ENCODE measurements at regions not wholly inside any gene's neighbourhood (a gene's known extent, or its start where the extent isn't known, plus 50 kb on each side); places are given as distances from the start of the nearest gene placed in this dataset.
"Not testable (repeated sequence)": the region's sequence is repeated elsewhere in the genome, so short reads cannot be mapped to it uniquely, and the experiment has no call there.

DNA sequence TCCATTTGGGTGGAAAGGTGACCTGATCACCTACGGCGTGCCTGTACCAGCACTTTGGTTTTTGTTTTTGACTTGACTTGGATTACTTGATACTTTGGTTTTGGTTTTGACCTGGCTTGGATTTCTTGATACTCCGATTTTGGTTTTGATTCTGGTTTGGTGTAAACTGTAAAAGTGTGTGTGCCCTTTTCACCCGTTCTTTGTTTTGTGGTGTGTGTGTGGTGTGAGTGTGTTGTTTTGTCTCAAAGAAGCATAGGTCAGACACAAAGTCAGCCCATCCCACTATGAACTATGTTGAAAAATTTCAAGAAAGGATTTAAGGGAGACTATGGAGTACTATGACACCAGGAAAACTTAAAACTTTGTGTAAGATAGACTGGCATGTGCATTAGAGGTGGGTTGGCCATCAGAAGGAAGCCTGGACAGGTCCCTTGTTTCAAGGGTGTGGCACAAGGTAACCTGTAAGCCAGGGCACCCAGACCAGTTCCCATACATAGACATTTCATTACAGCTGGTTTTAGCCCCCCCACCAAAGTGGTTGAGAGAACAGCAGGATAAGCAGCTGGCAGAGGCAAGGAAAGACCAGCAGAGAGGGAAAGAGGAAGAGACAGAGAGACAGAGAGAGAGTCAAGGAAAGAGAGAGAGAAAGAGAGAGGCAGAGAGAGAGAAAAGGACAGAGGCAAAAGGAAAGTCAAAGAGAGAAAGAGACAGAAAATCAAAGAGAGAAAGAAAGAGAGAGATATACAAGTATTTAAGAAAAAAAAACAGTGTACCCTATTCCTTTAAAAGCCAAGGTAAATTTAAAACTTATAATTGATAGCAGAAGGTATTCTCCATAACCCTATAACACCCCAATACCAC is 187.9 kb upstream of the NDUFV2 start:
- DNase-seq; H3K4me3 Mint-ChIP-seq (ENCODE audit: unreplicated experiment); BruUV-seq (replicated peaks); intact Hi-C loops (cut with micrococcal nuclease; ENCODE audit: unreplicated experiment); H3K27ac Mint-ChIP-seq (ENCODE audit: unreplicated experiment); H3K9me3 ChIP-seq; H3K27me3 ChIP-seq (replicated peaks; ENCODE audit: control insufficient read depth, insufficient read depth, low read length); H3K4me1 Mint-ChIP-seq (ENCODE audit: low read depth, unreplicated experiment); H3K36me3 Mint-ChIP-seq (ENCODE audit: insufficient read depth, unreplicated experiment); CTCF ChIA-PET; H3K4me3 ChIP-seq (ENCODE audit: low read depth, low read length); H3K36me3 ChIP-seq (ENCODE audit: control insufficient read depth, insufficient read depth, low read length); H3K27me3 Mint-ChIP-seq (ENCODE audit: insufficient read depth, unreplicated experiment): not testable (repeated sequence)
- POLR2A ChIA-PET, result interaction anchor here (0.6 kb wide), 1 partner anchor 222 kb away, joined by 3 read pairs; no protein-coding TSS in a partner anchor
- H3K4me1 ChIP-seq, result peaks cover 18% of the 10 kb centered on the region
- H3K9me3 Mint-ChIP-seq (ENCODE audit: unreplicated experiment), result peaks cover 23% of the 10 kb centered on the region

DNA sequence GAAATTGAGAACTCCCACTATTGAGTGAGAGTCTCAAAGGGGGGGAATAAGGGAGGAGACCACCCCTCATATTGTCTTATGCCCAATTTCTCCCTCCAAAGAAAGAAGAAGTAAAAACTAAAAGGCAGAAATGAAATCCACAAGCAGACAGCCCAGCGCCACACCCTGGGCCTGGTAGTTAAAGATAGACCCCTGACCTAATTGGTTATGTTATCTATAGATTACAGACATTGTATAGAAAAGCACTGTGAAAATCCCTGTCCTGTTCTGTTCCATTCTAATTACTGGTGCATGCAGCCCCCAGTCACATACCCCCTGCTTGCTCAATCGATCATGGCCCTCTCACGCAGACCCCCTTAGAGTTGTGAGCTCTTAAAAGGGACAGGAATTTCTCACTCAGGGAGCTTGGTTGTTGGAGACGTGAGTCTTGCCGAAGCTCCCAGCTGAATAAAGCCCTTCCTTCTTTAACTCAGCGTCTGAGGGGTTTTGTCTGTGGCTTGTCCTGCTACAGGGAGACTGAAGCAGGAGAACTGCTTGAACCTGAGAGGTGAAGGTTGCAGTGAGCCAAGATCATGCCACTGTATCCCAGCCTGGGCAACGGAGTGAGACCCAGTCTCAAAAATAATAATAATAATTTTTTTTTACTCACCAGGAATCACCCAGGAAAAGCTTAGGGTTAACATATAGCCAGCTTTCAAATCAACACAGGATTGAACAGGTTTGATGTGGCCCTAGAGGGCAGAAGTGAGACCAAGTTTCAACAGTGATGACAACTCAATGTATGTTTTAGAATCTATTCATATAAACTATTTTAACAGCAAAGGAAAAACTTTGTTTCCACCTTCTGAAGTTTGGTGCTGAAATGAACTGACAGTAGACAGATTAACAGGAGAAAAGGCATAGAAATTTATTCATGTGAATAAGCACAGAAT is 181.4 kb upstream of the NDUFV2 start:
- H3K4me1 ChIP-seq; H3K4me1 Mint-ChIP-seq (ENCODE audit: low read depth, unreplicated experiment); intact Hi-C loops (cut with micrococcal nuclease; ENCODE audit: unreplicated experiment); H3K9me3 ChIP-seq; BruUV-seq (replicated peaks); H3K36me3 Mint-ChIP-seq (ENCODE audit: insufficient read depth, unreplicated experiment); H3K27ac Mint-ChIP-seq (ENCODE audit: unreplicated experiment); H3K27me3 ChIP-seq (replicated peaks; ENCODE audit: control insufficient read depth, insufficient read depth, low read length); H3K27me3 Mint-ChIP-seq (ENCODE audit: insufficient read depth, unreplicated experiment); H3K4me3 Mint-ChIP-seq (ENCODE audit: unreplicated experiment); DNase-seq; CTCF ChIA-PET; H3K36me3 ChIP-seq (ENCODE audit: control insufficient read depth, insufficient read depth, low read length); H3K4me3 ChIP-seq (ENCODE audit: low read depth, low read length): not testable (repeated sequence)
- POLR2A ChIA-PET, result interaction anchor here (0.6 kb wide), 1 partner anchor 434 kb away, joined by 3 read pairs; no protein-coding TSS in a partner anchor
- peaks cover 18% of the 10 kb centered on the region for H3K9me3 Mint-ChIP-seq (ENCODE audit: unreplicated experiment)

GRCh38 chr18:8926464-8926863 is 176.0 kb upstream of the NDUFV2 start:
- intact Hi-C loops (cut with micrococcal nuclease; ENCODE audit: unreplicated experiment), result no loop called here
- POLR2A ChIA-PET, result no interaction called here
- H3K4me1 ChIP-seq, result peaks cover 2% of the 10 kb centered on the region; the same call in 1 of the 2 replicates
- DNase-seq, result no peak
- no peaks in the 10 kb centered on the region for H3K36me3 ChIP-seq (ENCODE audit: control insufficient read depth, insufficient read depth, low read length)
- CTCF ChIA-PET, result no interaction called here
- no peaks in the 10 kb centered on the region for H3K27me3 Mint-ChIP-seq (ENCODE audit: insufficient read depth, unreplicated experiment)
- peaks cover 6% of the 10 kb centered on the region for H3K4me1 Mint-ChIP-seq (ENCODE audit: low read depth, unreplicated experiment)
- H3K9me3 Mint-ChIP-seq (ENCODE audit: unreplicated experiment), result peaks cover 47% of the 10 kb centered on the region
- no peaks in the 10 kb centered on the region for H3K27me3 ChIP-seq (replicated peaks; ENCODE audit: control insufficient read depth, insufficient read depth, low read length)
- H3K36me3 Mint-ChIP-seq (ENCODE audit: insufficient read depth, unreplicated experiment), result no peaks in the 10 kb centered on the region
- peaks cover 14% of the 10 kb centered on the region for H3K9me3 ChIP-seq
- H3K27ac Mint-ChIP-seq (ENCODE audit: unreplicated experiment), result no peak overlapping the region
- TF ChIP-seq, protein P1, sequence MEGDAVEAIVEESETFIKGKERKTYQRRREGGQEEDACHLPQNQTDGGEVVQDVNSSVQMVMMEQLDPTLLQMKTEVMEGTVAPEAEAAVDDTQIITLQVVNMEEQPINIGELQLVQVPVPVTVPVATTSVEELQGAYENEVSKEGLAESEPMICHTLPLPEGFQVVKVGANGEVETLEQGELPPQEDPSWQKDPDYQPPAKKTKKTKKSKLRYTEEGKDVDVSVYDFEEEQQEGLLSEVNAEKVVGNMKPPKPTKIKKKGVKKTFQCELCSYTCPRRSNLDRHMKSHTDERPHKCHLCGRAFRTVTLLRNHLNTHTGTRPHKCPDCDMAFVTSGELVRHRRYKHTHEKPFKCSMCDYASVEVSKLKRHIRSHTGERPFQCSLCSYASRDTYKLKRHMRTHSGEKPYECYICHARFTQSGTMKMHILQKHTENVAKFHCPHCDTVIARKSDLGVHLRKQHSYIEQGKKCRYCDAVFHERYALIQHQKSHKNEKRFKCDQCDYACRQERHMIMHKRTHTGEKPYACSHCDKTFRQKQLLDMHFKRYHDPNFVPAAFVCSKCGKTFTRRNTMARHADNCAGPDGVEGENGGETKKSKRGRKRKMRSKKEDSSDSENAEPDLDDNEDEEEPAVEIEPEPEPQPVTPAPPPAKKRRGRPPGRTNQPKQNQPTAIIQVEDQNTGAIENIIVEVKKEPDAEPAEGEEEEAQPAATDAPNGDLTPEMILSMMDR (IDR thresholded peaks at IDR 0.05; ENCODE audit: insufficient read depth in 1 of 2, low read depth in 1 of 2, low read length in 1 of 2, severe bottlenecking in 1 of 2, unreplicated experiment in 1 of 2), result no peak
- no peak overlapping the region for H3K4me3 ChIP-seq (ENCODE audit: low read depth, low read length)
- H3K4me3 Mint-ChIP-seq (ENCODE audit: unreplicated experiment), result no peak overlapping the region
- no TSS peak for BruUV-seq (replicated peaks)

- H3K9me3 Mint-ChIP-seq (ENCODE audit: unreplicated experiment), result peaks cover 42% of the 10 kb centered on the region
- intact Hi-C loops (cut with micrococcal nuclease; ENCODE audit: unreplicated experiment), result no loop called here
- H3K36me3 Mint-ChIP-seq (ENCODE audit: insufficient read depth, unreplicated experiment), result no peaks in the 10 kb centered on the region
- no TSS peak for BruUV-seq (replicated peaks)
- H3K4me3 ChIP-seq (ENCODE audit: low read depth, low read length), result no peak overlapping the region
- H3K4me3 Mint-ChIP-seq (ENCODE audit: unreplicated experiment), result no peak overlapping the region
- H3K27me3 Mint-ChIP-seq (ENCODE audit: insufficient read depth, unreplicated experiment), result no peaks in the 10 kb centered on the region
- H3K27me3 ChIP-seq (replicated peaks; ENCODE audit: control insufficient read depth, insufficient read depth, low read length), result no peaks in the 10 kb centered on the region
- TF ChIP-seq, protein P1 (IDR thresholded peaks at IDR 0.05; ENCODE audit: insufficient read depth in 1 of 2, low read depth in 1 of 2, low read length in 1 of 2, severe bottlenecking in 1 of 2, unreplicated experiment in 1 of 2), result no peak
- peaks cover 21% of the 10 kb centered on the region for H3K9me3 ChIP-seq
- H3K27ac Mint-ChIP-seq (ENCODE audit: unreplicated experiment), result no peak overlapping the region
- CTCF ChIA-PET, result no interaction called here
- POLR2A ChIA-PET, result no interaction called here
- DNase-seq, result no peak
- H3K36me3 ChIP-seq (ENCODE audit: control insufficient read depth, insufficient read depth, low read length), result no peaks in the 10 kb centered on the region
- no peaks in the 10 kb centered on the region for H3K4me1 Mint-ChIP-seq (ENCODE audit: low read depth, unreplicated experiment)
- no peaks in the 10 kb centered on the region for H3K4me1 ChIP-seq
Observed at GRCh38 chr18:8928044-8928443, 174.5 kb upstream of the NDUFV2 start.
